ENCODE measurements at regions not wholly inside any gene's neighbourhood (a gene's known extent, or its start where the extent isn't known, plus 50 kb on each side); places are given as distances from the start of the nearest gene placed in this dataset.

DNA sequence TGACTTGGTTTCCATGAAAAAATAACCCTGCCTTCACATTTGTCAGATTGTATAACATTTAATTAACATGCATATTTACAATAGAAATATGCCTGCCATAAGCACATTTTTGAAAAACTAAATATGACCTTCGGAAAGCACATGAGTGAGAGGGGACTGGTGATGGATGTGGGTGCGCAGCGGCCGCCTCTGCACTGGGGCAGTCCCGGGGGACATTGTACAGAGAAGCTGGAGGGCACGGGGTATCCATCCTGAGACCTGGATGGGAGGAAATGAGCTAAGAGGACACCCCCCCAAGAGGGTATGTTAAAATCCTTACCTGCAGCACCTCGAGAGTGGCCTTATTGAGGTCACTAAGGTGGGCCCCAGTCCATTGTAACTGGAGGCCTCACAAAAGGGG lies 161.3 kb upstream of the IRX4 start:
- Histone ChIP-seq H3K36me3 (no peaks in the 10 kb centered on the region), H3K9ac (no peak overlapping the region), H3K9me3 (peaks cover 8% of the 10 kb centered on the region; the same call in 1 of the 2 replicates), H3K4me2 (no peak overlapping the region), H3K27ac (no peak overlapping the region), H3K27me3 (no peaks in the 10 kb centered on the region), H3K4me3 (no peak overlapping the region), H4K20me1 (no peaks in the 10 kb centered on the region), H3K4me1 (peaks cover 20% of the 10 kb centered on the region)
- no peak for TF ChIP-seq Cebpa-rat (IDR thresholded peaks at IDR 0.05)

GRCh38 chr5:2039180-2039531 lies 156.4 kb upstream of the IRX4 start:
- Histone ChIP-seq H3K4me1 (peaks cover 8% of the 10 kb centered on the region; the same call in 1 of the 2 replicates), H3K27me3 (no peaks in the 10 kb centered on the region)
- no peak for TF ChIP-seq Cebpa-rat (IDR thresholded peaks at IDR 0.05)

DNA sequence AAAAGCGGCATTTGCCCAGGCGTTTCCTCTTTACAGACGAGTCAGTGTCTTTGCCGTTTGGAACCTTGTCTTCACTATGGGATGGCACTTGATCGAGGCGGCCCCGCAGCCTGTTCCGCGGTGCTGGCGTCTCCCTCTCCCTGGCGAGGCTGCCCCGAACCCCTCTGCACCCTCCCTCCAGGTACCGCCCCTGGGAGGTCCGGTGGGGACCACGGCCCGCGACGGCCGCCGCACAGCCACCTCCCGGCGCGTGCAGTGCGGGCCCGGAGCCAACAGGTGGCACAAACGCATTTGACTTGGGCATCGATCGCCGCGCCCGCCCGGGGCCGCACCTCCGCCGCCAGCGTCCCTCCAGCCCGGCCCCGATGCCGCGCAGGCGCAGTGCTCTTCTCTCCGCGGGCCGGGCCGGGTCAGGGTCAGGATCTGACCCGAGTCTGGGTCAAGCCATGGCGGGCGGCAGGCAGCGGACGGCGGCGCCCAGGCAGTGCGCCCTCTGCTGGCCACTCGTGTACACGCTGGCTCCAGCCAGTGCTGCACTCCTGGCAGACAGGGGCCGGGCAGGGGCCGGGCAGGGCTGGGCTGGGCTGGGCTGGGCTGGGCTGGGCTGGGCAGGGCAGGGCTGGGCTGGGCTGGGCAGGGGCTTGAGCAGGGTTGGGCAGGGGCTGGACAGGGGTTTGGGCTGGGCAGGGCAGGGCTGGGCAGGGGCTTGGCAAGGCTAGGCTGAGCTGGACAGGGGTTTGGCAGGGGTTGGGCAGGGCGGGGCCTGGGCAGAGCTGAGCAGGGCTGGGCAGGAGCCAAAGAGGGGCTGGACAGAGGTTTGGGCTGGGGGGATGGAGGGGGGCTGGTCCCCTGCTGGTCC lies 155.8 kb upstream of the IRX4 start:
- no peaks in the 10 kb centered on the region for H3K36me3 ChIP-seq
- H3K9ac ChIP-seq: peak overlapping the region; percentile 71
- H3K27ac ChIP-seq: peak overlapping the region; percentile 50; the same call in 1 of the 2 replicates
- no peak for TF ChIP-seq Cebpa-rat (IDR thresholded peaks at IDR 0.05)
- peaks cover 1% of the 10 kb centered on the region for H3K9me3 ChIP-seq
- H3K27me3 ChIP-seq: no peaks in the 10 kb centered on the region
- no peaks in the 10 kb centered on the region for H4K20me1 ChIP-seq
- H3K4me2 ChIP-seq: peak overlapping the region; percentile 93
- H3K4me3 ChIP-seq: peak overlapping the region; percentile 68
- peaks cover 8% of the 10 kb centered on the region; the same call in 1 of the 2 replicates for H3K4me1 ChIP-seq

More at GRCh38 chr5:2039180-2039531, 156.4 kb upstream of the IRX4 start:
- Histone ChIP-seq H3K9me3 (no peaks in the 10 kb centered on the region), H3K9ac (peak overlapping the region; percentile 24; the same call in 1 of the 2 replicates), H3K4me3 (no peak overlapping the region), H3K36me3 (no peaks in the 10 kb centered on the region), H4K20me1 (no peaks in the 10 kb centered on the region), H3K27ac (no peak overlapping the region), H3K4me2 (peak overlapping the region; percentile 36)

DNA sequence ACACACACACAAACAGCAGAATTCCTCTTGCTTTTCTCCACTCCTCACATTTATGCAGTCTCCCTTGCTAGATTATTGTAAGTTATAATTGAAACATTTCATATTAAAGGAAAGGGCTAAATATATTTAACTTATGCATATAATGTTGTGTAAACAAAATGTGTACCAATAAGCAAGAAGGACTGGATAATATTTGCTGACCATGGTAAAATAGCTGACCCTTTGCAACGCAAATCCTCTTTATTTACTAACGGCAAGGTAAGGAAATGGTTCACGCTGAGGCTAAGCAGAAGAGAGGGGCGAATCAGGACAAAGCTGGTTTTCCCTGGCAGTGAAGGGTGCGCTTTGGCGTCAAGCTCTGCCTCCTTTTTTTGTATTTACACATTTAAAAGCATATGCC lies 154.2 kb upstream of the IRX4 start:
- Histone ChIP-seq H3K9me3 (peaks cover 13% of the 10 kb centered on the region), H3K4me3 (no peak overlapping the region), H4K20me1 (no peaks in the 10 kb centered on the region), H3K27me3 (no peaks in the 10 kb centered on the region), H3K9ac (no peak overlapping the region), H3K36me3 (no peaks in the 10 kb centered on the region), H3K27ac (no peak overlapping the region), H3K4me1 (peaks cover 8% of the 10 kb centered on the region; the same call in 1 of the 2 replicates), H3K4me2 (no peak overlapping the region)
- no peak for TF ChIP-seq Cebpa-rat (IDR thresholded peaks at IDR 0.05)

- no peak overlapping the region for H3K4me3 ChIP-seq
- H3K4me2 ChIP-seq: no peak overlapping the region
- H3K27me3 ChIP-seq: no peaks in the 10 kb centered on the region
- H3K4me1 ChIP-seq: no peaks in the 10 kb centered on the region
- no peaks in the 10 kb centered on the region for H4K20me1 ChIP-seq
- TF ChIP-seq Cebpa-rat (IDR thresholded peaks at IDR 0.05): no peak
- H3K9ac ChIP-seq: no peak overlapping the region
- peaks cover 13% of the 10 kb centered on the region for H3K9me3 ChIP-seq
- H3K27ac ChIP-seq: no peak overlapping the region
- no peaks in the 10 kb centered on the region for H3K36me3 ChIP-seq
These were observed 149.7 kb upstream of the IRX4 start for GRCh38 chr5:2032432-2032831.

DNA sequence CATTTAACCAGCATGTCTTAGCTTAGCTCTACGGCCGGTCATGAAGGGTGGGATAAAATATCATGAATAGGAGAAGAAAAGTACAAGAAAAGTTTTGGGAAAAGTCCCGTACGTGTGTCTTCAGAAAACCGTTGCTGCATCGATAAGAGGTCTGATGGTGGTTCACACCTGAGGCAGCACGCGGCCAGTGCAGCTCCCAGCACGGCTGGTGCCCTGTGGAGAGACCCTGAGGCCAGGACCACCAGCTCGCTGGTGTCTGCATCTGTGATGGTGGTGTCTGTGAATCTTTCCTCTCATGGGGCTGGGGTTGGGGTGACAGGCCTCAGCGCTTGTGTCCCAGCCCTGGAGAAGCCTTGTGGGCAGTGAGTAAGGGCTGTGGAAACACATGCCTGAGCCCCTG lies 148.9 kb upstream of the IRX4 start:
- no peaks in the 10 kb centered on the region for H3K36me3 ChIP-seq
- no peak overlapping the region for H3K4me2 ChIP-seq
- H4K20me1 ChIP-seq: no peaks in the 10 kb centered on the region
- peaks cover 13% of the 10 kb centered on the region for H3K9me3 ChIP-seq
- TF ChIP-seq Cebpa-rat (IDR thresholded peaks at IDR 0.05): no peak
- no peaks in the 10 kb centered on the region for H3K4me1 ChIP-seq
- H3K27ac ChIP-seq: no peak overlapping the region
- no peak overlapping the region for H3K4me3 ChIP-seq
- no peaks in the 10 kb centered on the region for H3K27me3 ChIP-seq
- no peak overlapping the region for H3K9ac ChIP-seq

GRCh38 chr5:2030131-2030530 lies 147.4 kb upstream of the IRX4 start:
- no peak overlapping the region for H3K9ac ChIP-seq
- no peak for TF ChIP-seq Cebpa-rat (IDR thresholded peaks at IDR 0.05)
- H3K4me2 ChIP-seq: no peak overlapping the region
- no peak overlapping the region for H3K4me3 ChIP-seq
- no peak overlapping the region for H3K27ac ChIP-seq
- H3K27me3 ChIP-seq: no peaks in the 10 kb centered on the region
- no peaks in the 10 kb centered on the region for H3K4me1 ChIP-seq
- no peaks in the 10 kb centered on the region for H4K20me1 ChIP-seq
- H3K9me3 ChIP-seq: peaks cover 13% of the 10 kb centered on the region
- no peaks in the 10 kb centered on the region for H3K36me3 ChIP-seq

- no peaks in the 10 kb centered on the region for H3K36me3 ChIP-seq
- no peaks in the 10 kb centered on the region for H3K4me1 ChIP-seq
- H3K4me3 ChIP-seq: no peak overlapping the region
- no peak overlapping the region for H3K27ac ChIP-seq
- H3K4me2 ChIP-seq: no peak overlapping the region
- H3K27me3 ChIP-seq: no peaks in the 10 kb centered on the region
- no peaks in the 10 kb centered on the region for H4K20me1 ChIP-seq
- H3K9ac ChIP-seq: no peak overlapping the region
- no peak for TF ChIP-seq Cebpa-rat (IDR thresholded peaks at IDR 0.05)
- peaks cover 13% of the 10 kb centered on the region for H3K9me3 ChIP-seq
These were observed 146.5 kb upstream of the IRX4 start for GRCh38 chr5:2029206-2029605.

DNA sequence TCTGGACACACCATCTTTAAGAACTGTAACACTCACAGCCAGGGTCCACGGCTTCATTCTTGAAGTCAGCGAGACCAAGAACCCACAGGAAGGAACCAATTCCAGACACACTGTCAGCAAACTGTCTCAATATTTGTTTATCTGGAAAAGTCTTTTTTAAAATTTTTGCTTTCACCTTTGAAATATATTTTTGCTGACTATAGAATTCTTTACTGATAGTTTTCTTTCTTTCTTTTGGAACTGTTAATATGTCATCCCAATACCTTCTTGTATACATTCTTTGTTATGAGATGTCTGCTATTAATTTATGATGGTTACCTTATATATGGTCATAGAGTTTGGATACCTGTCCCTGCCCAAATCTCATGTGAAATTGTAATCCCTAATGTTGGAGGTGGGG lies 145.1 kb upstream of the IRX4 start:
- no peak for TF ChIP-seq Cebpa-rat (IDR thresholded peaks at IDR 0.05)
- Histone ChIP-seq H3K4me2 (no peak overlapping the region), H4K20me1 (no peaks in the 10 kb centered on the region), H3K9me3 (0 out of 2 replicates have a peak, but pooled peaks cover 4% of the 10 kb centered on the region), H3K4me3 (no peak overlapping the region), H3K27me3 (no peaks in the 10 kb centered on the region), H3K27ac (no peak overlapping the region), H3K36me3 (no peaks in the 10 kb centered on the region), H3K4me1 (no peaks in the 10 kb centered on the region), H3K9ac (no peak overlapping the region)

DNA sequence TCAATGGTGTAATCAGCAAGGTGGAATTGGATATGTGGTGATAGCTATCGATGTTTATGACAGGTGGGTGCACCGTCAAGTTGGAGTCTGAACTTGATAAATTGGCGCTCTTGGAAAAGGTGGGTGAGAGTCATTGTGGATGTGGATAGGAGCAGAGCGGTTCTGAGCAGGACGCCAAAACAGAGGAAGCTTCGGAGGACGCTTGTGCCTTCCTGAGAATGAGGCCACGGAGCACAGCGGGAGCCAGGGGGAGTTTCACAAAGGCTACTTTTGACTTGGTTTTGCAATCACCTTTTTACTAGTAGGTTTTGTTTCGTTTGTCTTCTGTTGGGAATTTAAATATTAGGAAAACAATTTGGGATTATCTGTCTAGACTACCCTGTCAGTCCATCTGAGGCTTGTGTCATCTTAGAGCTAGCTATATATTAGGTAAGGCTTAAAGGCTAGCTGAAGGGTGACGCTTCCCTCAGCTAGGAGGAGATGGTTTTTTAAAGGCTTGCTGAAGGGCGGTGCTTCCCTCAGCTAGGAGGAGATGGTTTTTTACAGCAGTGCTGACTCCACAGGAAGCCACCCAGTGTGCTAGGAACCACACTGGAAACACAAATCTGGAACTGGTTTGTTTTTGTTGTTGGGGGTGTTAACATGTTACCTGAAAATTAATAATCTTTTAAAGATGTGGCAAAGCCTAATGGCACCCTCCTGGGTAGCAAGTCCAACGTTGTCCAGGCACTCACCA lies 142.4 kb upstream of the IRX4 start:
- H3K36me3 ChIP-seq: no peaks in the 10 kb centered on the region
- no peaks in the 10 kb centered on the region for H4K20me1 ChIP-seq
- no peak overlapping the region for H3K9ac ChIP-seq
- no peaks in the 10 kb centered on the region for H3K4me1 ChIP-seq
- no peaks in the 10 kb centered on the region for H3K27me3 ChIP-seq
- no peak overlapping the region for H3K4me3 ChIP-seq
- no peaks in the 10 kb centered on the region for H3K9me3 ChIP-seq
- TF ChIP-seq Cebpa-rat (IDR thresholded peaks at IDR 0.05): no peak
- no peak overlapping the region for H3K27ac ChIP-seq
- no peak overlapping the region for H3K4me2 ChIP-seq
